Activated T-helper 1 cell treated with anti-CD3 and anti-CD28 coated beads, Interleukin-12 subunit alpha, Interleukin-12 subunit beta, Interleukin-2, Interleukin-4 antibody, amounts not matched to agents 30 ng/mL and 10 ng/mL and 1 ng/mL, durations not matched to agents 14 hours and 24 hours and 36 hours (primary cell): ENCODE measurements at regions not wholly inside any gene's neighbourhood (a gene's known extent, or its start where the extent isn't known, plus 50 kb on each side); places are given as distances from the start of the nearest gene placed in this dataset.

Source experiments
- DNase-seq: peaks from one replicate; pipeline ENCODE4 v3.0.0; 2021; ENCODE audit warnings: low spot score
- H3K27ac Mint-ChIP-seq: one replicate; pipeline ENCODE4 v1.8.0; 2021; ENCODE audit warnings: mild to moderate bottlenecking, mixed read lengths
- H3K27me3 Mint-ChIP-seq: one replicate; pipeline ENCODE4 v1.8.0; 2022; ENCODE audit warnings: mild to moderate bottlenecking, moderate library complexity, mixed read lengths; ENCODE audit not compliant: insufficient read depth
- H3K36me3 Mint-ChIP-seq: one replicate; pipeline ENCODE4 v1.8.0; 2021; ENCODE audit warnings: low read depth, mixed read lengths
- H3K4me1 Mint-ChIP-seq: one replicate; pipeline ENCODE4 v1.8.0; 2021; ENCODE audit warnings: low read depth, mixed read lengths
- H3K4me3 Mint-ChIP-seq: one replicate; pipeline ENCODE4 v1.8.0; 2021; ENCODE audit warnings: mild to moderate bottlenecking, moderate library complexity, mixed read lengths
- H3K9me3 Mint-ChIP-seq: one replicate; pipeline ENCODE4 v1.8.0; 2021; ENCODE audit warnings: mixed read lengths
- intact Hi-C: fragments of 100-400 bp; cut with micrococcal nuclease; formaldehyde crosslinking; loops from one replicate; pipeline ENCODE4 v1.15.1; 2024

- no peaks in the 10 kb centered on the region for H3K9me3 Mint-ChIP-seq
- intact Hi-C loops, result no loop called here
- no peak for DNase-seq
- no peaks in the 10 kb centered on the region for H3K4me1 Mint-ChIP-seq
- H3K27ac Mint-ChIP-seq, result no peak overlapping the region
- H3K36me3 Mint-ChIP-seq, result no peaks in the 10 kb centered on the region
- no peaks in the 10 kb centered on the region for H3K27me3 Mint-ChIP-seq
- no peak overlapping the region for H3K4me3 Mint-ChIP-seq
Measured at GRCh38 chr12:70122804-70123203, 120.4 kb upstream of the CNOT2 start.

- Mint-ChIP-seq H3K4me3 (no peak overlapping the region), H3K9me3 (peaks cover under 1% of the 10 kb centered on the region), H3K27me3 (no peaks in the 10 kb centered on the region), H3K4me1 (no peaks in the 10 kb centered on the region), H3K36me3 (no peaks in the 10 kb centered on the region), H3K27ac (no peak overlapping the region)
- intact Hi-C loops, result no loop called here
- DNase-seq, result no peak
Measured at GRCh38 chr12:70149013-70149412, 94.2 kb upstream of the CNOT2 start.

GRCh38 chr12:70149665-70150064, 93.6 kb upstream of the CNOT2 start:
- no peak for DNase-seq
- Mint-ChIP-seq H3K36me3 (no peaks in the 10 kb centered on the region), H3K4me3 (no peak overlapping the region), H3K27me3 (no peaks in the 10 kb centered on the region), H3K27ac (no peak overlapping the region), H3K4me1 (no peaks in the 10 kb centered on the region), H3K9me3 (peaks cover 4% of the 10 kb centered on the region)
- intact Hi-C loops, result no loop called here

- H3K4me3 Mint-ChIP-seq, result no peak overlapping the region
- H3K27me3 Mint-ChIP-seq, result no peaks in the 10 kb centered on the region
- DNase-seq, result no peak
- H3K9me3 Mint-ChIP-seq, result peaks cover 6% of the 10 kb centered on the region
- intact Hi-C loops, result no loop called here
- no peak overlapping the region for H3K27ac Mint-ChIP-seq
- no peaks in the 10 kb centered on the region for H3K4me1 Mint-ChIP-seq
- no peaks in the 10 kb centered on the region for H3K36me3 Mint-ChIP-seq
Measured at GRCh38 chr12:70150230-70150629, 93.0 kb upstream of the CNOT2 start.

DNA sequence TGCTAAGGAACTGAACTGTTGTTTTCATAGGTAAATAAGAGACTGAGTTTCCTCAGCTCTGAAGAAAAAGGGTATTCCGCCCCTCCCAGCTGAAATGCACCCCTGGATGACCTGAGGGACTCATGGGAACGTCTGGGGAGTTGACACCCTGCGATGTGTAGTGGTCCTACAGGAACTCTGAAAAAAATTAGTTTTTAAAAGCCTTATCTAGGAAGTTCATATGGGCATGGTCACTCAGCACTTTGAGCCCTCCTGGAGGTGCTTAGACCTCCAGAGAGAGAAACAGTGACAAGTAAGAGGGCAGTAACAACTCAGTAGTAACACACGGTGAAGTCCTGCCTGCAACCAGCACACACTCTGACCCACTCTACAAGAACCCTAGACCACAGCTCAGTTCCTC, 91.2 kb upstream of the CNOT2 start:
- DNase-seq, result no peak
- intact Hi-C loops, result no loop called here
- Mint-ChIP-seq H3K36me3 (no peaks in the 10 kb centered on the region), H3K27me3 (no peaks in the 10 kb centered on the region), H3K4me1 (no peaks in the 10 kb centered on the region), H3K9me3 (peaks cover 13% of the 10 kb centered on the region), H3K27ac (no peak overlapping the region), H3K4me3 (no peak overlapping the region)

DNA sequence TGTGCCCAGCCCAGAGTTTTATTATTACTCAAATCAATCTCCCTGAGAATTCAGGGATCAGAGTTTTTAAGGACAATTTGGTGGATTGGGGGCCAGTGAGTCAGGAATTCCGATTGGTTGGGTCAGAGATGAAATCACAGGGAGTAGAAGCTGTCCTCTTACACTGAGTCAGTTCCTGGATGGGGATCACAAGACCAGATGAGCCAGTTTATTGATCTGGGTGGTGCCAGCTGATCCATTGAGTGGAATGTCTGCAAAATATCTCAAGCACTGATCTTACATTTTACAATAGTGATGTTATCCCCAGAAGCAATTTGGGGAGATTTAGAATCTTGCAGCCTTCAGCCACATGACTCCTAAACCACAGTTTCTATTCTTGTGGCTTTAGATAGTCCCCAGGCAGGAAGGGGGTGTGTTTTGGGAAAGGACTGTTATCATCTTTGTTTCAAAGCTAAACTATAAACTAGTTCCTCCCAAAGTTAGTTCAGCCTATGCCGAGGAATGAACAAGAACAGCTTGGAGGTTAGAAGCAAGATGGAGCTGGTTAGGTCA, 89.1 kb upstream of the CNOT2 start:
- Mint-ChIP-seq H3K4me1 (no peaks in the 10 kb centered on the region), H3K36me3 (no peaks in the 10 kb centered on the region), H3K4me3 (no peak overlapping the region), H3K27me3 (no peaks in the 10 kb centered on the region), H3K27ac (no peak overlapping the region), H3K9me3 (peaks cover 25% of the 10 kb centered on the region)
- no peak for DNase-seq
- intact Hi-C loops, result no loop called here

DNA sequence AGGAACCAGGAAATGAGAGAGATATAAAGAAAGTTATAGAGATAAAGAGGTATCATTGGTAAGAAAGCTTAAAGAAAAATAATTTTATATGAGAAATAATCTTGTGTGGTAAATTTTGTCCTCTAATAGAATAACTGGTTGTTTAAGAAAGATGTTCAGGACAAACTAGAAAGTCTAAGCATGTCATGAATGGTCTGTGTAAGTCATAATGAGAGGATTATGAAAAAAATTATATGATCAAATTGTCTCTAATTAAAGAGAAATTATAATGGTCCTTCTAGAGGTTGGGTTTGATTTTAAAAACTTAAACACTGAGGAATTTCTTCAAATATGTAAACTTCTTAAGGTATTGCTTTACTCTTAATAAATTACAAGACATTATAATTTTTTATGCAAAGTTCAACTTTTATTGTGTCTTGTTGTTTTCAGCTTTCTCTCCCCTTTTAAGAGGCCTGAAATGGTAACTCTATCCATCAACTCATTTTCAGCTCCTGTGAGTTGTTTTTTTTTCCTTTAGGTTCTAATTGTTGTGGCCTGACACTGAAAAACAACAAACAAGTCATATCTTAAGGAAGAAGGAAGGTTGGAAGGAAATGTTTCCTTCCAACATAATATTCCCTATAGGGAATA, 88.2 kb upstream of the CNOT2 start:
- intact Hi-C loops, result no loop called here
- H3K4me3 Mint-ChIP-seq, result no peak overlapping the region
- H3K9me3 Mint-ChIP-seq, result peaks cover 25% of the 10 kb centered on the region

DNA sequence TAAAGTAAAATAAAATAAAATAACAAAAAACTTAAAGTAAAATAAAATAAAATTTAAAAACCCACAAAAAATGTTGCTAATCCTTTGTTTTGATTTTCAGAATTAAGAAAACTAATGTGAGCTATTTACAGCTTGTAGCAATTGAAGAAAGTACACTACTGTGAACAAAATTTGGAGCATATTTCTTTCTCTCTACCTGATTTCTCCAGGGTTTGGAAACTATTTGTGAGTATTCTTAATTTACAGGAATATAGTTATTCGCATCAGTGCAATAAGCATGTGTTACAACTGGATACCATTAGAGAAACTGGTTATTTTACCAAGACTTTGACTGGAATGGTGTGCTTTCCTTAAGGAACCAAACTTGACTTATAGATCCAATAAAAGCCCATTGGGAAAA, 86.1 kb upstream of the CNOT2 start:
- no peak overlapping the region for H3K4me3 Mint-ChIP-seq
- intact Hi-C loops, result no loop called here
- no peak for DNase-seq
- no peaks in the 10 kb centered on the region for H3K4me1 Mint-ChIP-seq
- no peaks in the 10 kb centered on the region for H3K27me3 Mint-ChIP-seq
- H3K9me3 Mint-ChIP-seq, result peaks cover 25% of the 10 kb centered on the region
- H3K27ac Mint-ChIP-seq, result no peak overlapping the region
- no peaks in the 10 kb centered on the region for H3K36me3 Mint-ChIP-seq

More for the DNA sequence above, 88.2 kb upstream of the CNOT2 start:
- no peaks in the 10 kb centered on the region for H3K4me1 Mint-ChIP-seq
- no peak for DNase-seq
- no peaks in the 10 kb centered on the region for H3K27me3 Mint-ChIP-seq
- no peak overlapping the region for H3K27ac Mint-ChIP-seq
- H3K36me3 Mint-ChIP-seq, result no peaks in the 10 kb centered on the region

GRCh38 chr12:70165450-70165849, 77.8 kb upstream of the CNOT2 start:
- Mint-ChIP-seq H3K9me3 (no peaks in the 10 kb centered on the region), H3K36me3 (no peaks in the 10 kb centered on the region), H3K4me3 (no peak overlapping the region), H3K4me1 (no peaks in the 10 kb centered on the region), H3K27me3 (peaks cover 3% of the 10 kb centered on the region), H3K27ac (no peak overlapping the region)
- intact Hi-C loops, result no loop called here
- DNase-seq, result no peak

- no peak overlapping the region for H3K27ac Mint-ChIP-seq
- H3K36me3 Mint-ChIP-seq, result no peaks in the 10 kb centered on the region
- H3K4me1 Mint-ChIP-seq, result no peaks in the 10 kb centered on the region
- no peak overlapping the region for H3K4me3 Mint-ChIP-seq
- no peaks in the 10 kb centered on the region for H3K27me3 Mint-ChIP-seq
- intact Hi-C loops, result no loop called here
- no peak for DNase-seq
- no peaks in the 10 kb centered on the region for H3K9me3 Mint-ChIP-seq
Measured at GRCh38 chr12:70176290-70176689, 66.9 kb upstream of the CNOT2 start.

DNA sequence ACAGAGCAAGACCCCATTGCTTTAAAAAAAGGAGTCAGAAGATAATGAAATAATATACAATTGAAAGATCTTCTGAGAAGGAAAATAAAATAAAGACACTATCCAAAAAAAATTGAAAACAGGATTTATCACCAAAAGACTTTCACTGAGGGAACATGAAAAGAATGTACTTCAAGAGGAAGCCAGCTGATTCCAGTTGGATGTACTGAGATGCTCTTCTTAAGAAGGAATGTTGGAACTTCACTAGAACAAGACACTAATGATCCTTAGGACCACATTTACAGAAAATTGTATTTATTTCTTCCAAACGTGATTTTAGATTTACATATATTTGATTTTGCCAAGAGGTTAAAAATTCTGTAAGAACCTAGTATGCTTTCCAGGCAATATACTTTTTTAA, 65.6 kb upstream of the CNOT2 start:
- no peak overlapping the region for H3K27ac Mint-ChIP-seq
- intact Hi-C loops, result no loop called here
- no peaks in the 10 kb centered on the region for H3K27me3 Mint-ChIP-seq
- no peak overlapping the region for H3K4me3 Mint-ChIP-seq
- DNase-seq, result no peak
- H3K36me3 Mint-ChIP-seq, result no peaks in the 10 kb centered on the region
- H3K4me1 Mint-ChIP-seq, result no peaks in the 10 kb centered on the region
- no peaks in the 10 kb centered on the region for H3K9me3 Mint-ChIP-seq

DNA sequence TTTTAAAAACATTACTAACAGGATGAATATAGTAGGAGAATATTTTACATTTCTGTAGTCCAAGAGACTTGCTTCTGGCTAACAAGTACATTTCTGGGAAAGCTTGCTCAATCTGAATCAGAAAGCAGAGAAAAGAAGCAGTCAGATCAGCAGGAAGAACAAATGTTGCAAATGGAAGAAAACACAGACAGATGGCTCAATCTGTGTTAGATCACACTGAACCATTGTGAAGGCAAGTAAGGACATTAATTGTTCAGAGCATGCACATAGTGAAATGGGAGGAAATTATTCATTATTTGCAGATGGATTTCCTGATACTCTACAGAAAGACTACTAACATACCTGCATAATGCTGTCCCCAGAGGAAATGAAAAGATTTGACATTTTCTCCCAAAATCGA, 65.2 kb upstream of the CNOT2 start:
- Mint-ChIP-seq H3K9me3 (no peaks in the 10 kb centered on the region), H3K4me1 (no peaks in the 10 kb centered on the region), H3K4me3 (no peak overlapping the region), H3K36me3 (no peaks in the 10 kb centered on the region), H3K27ac (no peak overlapping the region), H3K27me3 (no peaks in the 10 kb centered on the region)
- intact Hi-C loops, result no loop called here
- DNase-seq, result no peak

DNA sequence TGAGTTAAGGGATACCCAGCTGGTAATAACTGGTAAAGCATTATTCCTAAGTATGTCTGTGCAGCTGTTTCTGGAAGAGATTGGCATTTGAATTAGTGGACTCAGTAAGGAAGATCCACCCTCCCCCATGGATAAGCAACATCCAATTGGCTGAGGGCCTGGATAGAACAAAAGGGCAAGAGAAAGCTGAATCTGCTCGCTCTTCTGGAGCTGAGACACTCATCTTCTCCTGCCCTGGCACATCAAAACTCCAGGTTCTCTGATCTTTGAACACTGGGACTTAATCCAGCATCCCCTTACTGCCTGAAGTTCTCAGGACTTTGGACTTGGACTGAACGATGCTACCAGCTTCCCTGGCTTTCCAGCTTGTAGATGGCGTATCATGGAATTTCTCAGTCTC, 63.1 kb upstream of the CNOT2 start:
- H3K4me1 Mint-ChIP-seq, result no peaks in the 10 kb centered on the region
- no peaks in the 10 kb centered on the region for H3K36me3 Mint-ChIP-seq
- H3K27me3 Mint-ChIP-seq, result no peaks in the 10 kb centered on the region
- H3K27ac Mint-ChIP-seq, result no peak overlapping the region
- no peaks in the 10 kb centered on the region for H3K9me3 Mint-ChIP-seq
- no peak for DNase-seq
- intact Hi-C loops, result no loop called here
- no peak overlapping the region for H3K4me3 Mint-ChIP-seq

- Mint-ChIP-seq H3K9me3 (no peaks in the 10 kb centered on the region), H3K36me3 (no peaks in the 10 kb centered on the region), H3K27me3 (no peaks in the 10 kb centered on the region), H3K4me1 (no peaks in the 10 kb centered on the region), H3K27ac (no peak overlapping the region), H3K4me3 (no peak overlapping the region)
- DNase-seq, result no peak
- intact Hi-C loops, result no loop called here
Measured at GRCh38 chr12:70185301-70185700, 57.9 kb upstream of the CNOT2 start.
